ENCODE measurements at regions not wholly inside any gene's neighbourhood (a gene's known extent, or its start where the extent isn't known, plus 50 kb on each side); places are given as distances from the start of the nearest gene placed in this dataset.
A peak's percentile ranks its signal among the peaks of the same experiment; 100 is the strongest.

- no peak for DNase-seq (ENCODE audit: low spot score)
- TF ChIP-seq CTCF (IDR thresholded peaks at IDR 0.05; ENCODE audit: borderline replicate concordance, control extremely low read depth, extremely low read depth, insufficient read depth, missing control alignments), result no peak
- in situ Hi-C loops (cut with MboI; ENCODE audit: low sequenced_read_pairs, unreplicated experiment), result no loop called here
These were observed 269.0 kb downstream of the RPS24 start for GRCh38 chr10:78302739-78302988.

GRCh38 chr10:78302989-78303854, 269.6 kb downstream of the RPS24 start:
- TF ChIP-seq CTCF (IDR thresholded peaks at IDR 0.05; ENCODE audit: borderline replicate concordance, control extremely low read depth, extremely low read depth, insufficient read depth, missing control alignments), result peak; percentile 74
- peak; percentile 97 for DNase-seq (ENCODE audit: low spot score)
- in situ Hi-C loops (cut with MboI; ENCODE audit: low sequenced_read_pairs, unreplicated experiment), result no loop called here

- in situ Hi-C loops (cut with MboI; ENCODE audit: low sequenced_read_pairs, unreplicated experiment), result no loop called here
- no peak for DNase-seq (ENCODE audit: low spot score)
- no peak for TF ChIP-seq CTCF (IDR thresholded peaks at IDR 0.05; ENCODE audit: borderline replicate concordance, control extremely low read depth, extremely low read depth, insufficient read depth, missing control alignments)
These were observed 270.7 kb downstream of the RPS24 start for GRCh38 chr10:78304091-78305045.

GRCh38 chr10:78305311-78305710, 271.6 kb downstream of the RPS24 start:
- in situ Hi-C loops (cut with MboI; ENCODE audit: low sequenced_read_pairs, unreplicated experiment), result no loop called here
- no peak for TF ChIP-seq CTCF (IDR thresholded peaks at IDR 0.05; ENCODE audit: borderline replicate concordance, control extremely low read depth, extremely low read depth, insufficient read depth, missing control alignments)

GRCh38 chr10:78306358-78306757, 272.7 kb downstream of the RPS24 start:
- no peak for TF ChIP-seq CTCF (IDR thresholded peaks at IDR 0.05; ENCODE audit: borderline replicate concordance, control extremely low read depth, extremely low read depth, insufficient read depth, missing control alignments)
- no peak for DNase-seq (ENCODE audit: low spot score)
- in situ Hi-C loops (cut with MboI; ENCODE audit: low sequenced_read_pairs, unreplicated experiment), result no loop called here

More at GRCh38 chr10:78305311-78305710, 271.6 kb downstream of the RPS24 start:
- DNase-seq (ENCODE audit: low spot score), result no peak

- in situ Hi-C loops (cut with MboI; ENCODE audit: low sequenced_read_pairs, unreplicated experiment), result no loop called here
- TF ChIP-seq CTCF (IDR thresholded peaks at IDR 0.05; ENCODE audit: borderline replicate concordance, control extremely low read depth, extremely low read depth, insufficient read depth, missing control alignments), result no peak
- no peak for DNase-seq (ENCODE audit: low spot score)
These were observed 273.9 kb downstream of the RPS24 start for GRCh38 chr10:78307576-78307975.

Measured in GM13976 (cell line).